AG10803 (cell line): ENCODE measurements at regions not wholly inside any gene's neighbourhood (a gene's known extent, or its start where the extent isn't known, plus 50 kb on each side); places are given as distances from the start of the nearest gene placed in this dataset.

ENCODE experiments used
- DNase-seq: peaks from one replicate; pipeline ENCODE4 v3.0.0; 2010; ENCODE audit warnings: low read depth
- H3K4me3 ChIP-seq: 2 replicates; pipeline ENCODE4 v1.5.1; 2011; ENCODE audit warnings: mild to moderate bottlenecking, low read length, control low read depth
- TF ChIP-seq, protein P1 (sequence below): conservative IDR thresholded peaks from 2 replicates; pipeline ENCODE4 v1.5.1; 2011; ENCODE audit warnings: mild to moderate bottlenecking, low read length, control low read depth, inconsistent platforms

- peak; percentile 65 for DNase-seq
- TF ChIP-seq, protein P1, sequence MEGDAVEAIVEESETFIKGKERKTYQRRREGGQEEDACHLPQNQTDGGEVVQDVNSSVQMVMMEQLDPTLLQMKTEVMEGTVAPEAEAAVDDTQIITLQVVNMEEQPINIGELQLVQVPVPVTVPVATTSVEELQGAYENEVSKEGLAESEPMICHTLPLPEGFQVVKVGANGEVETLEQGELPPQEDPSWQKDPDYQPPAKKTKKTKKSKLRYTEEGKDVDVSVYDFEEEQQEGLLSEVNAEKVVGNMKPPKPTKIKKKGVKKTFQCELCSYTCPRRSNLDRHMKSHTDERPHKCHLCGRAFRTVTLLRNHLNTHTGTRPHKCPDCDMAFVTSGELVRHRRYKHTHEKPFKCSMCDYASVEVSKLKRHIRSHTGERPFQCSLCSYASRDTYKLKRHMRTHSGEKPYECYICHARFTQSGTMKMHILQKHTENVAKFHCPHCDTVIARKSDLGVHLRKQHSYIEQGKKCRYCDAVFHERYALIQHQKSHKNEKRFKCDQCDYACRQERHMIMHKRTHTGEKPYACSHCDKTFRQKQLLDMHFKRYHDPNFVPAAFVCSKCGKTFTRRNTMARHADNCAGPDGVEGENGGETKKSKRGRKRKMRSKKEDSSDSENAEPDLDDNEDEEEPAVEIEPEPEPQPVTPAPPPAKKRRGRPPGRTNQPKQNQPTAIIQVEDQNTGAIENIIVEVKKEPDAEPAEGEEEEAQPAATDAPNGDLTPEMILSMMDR: peak; percentile 76
- peak overlapping the region; percentile 42 for H3K4me3 ChIP-seq
Measured at GRCh38 chr3:10738688-10739372, 77.2 kb upstream of the SLC6A11 start.

DNA sequence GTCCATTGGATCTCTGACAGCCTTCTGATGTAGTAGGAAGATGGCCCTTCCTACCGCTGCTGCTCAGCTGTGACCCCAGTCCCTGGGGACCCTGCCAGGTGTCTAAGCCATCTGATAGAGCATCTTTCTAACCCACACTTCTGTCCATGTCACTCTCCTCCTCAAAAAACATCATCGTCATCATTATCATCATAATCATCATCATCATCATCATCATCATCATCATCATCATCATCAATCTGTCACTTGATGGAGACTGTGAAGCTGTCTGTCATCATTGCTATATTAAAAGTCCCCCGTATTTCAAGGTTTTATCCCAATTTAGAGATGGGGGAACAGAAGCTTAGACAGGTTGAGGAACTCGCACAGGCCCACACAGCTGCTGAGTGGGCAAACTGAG, 75.1 kb upstream of the SLC6A11 start:
- TF ChIP-seq, protein P1: no peak
- no peak overlapping the region for H3K4me3 ChIP-seq
- DNase-seq: no peak

GRCh38 chr3:10741891-10742671, 73.9 kb upstream of the SLC6A11 start:
- TF ChIP-seq, protein P1: no peak
- H3K4me3 ChIP-seq: no peak overlapping the region
- DNase-seq: no peak

DNA sequence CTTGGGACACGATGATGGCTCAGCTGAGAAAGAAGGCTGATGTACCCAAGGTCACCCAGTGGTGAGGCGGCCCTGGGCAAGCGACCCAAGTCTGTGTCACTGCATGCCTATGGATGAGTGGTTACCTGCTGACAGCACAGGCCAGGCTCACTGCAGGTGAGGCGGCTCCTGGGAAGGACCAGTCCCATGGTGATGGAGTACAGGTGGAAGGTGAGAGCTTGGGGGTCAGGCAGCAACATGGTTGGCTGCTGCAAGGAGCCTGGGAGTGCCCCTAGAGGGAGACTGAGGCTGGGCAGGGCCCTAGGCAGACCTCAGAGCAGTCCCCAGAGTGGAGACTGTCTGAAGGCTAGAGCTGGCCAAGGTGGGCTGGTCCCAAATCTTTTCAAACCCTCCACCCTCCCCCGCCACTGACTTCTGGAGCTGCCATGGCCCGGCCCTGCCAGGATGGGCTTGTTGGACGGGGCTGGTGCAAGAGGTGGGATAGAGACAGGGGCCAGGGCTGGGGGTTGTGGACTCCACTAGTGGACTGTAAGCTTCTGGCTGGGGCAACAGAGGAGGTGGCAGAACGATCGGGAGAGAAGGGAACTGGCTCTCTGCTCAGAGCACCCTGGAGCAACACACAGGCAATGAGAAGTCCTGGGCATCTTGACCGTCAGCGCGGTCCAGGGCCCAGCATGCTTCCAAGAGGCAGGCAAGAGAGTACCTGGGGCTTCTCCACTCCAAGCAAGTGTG, 72.5 kb upstream of the SLC6A11 start:
- TF ChIP-seq, protein P1: no peak
- no peak overlapping the region for H3K4me3 ChIP-seq
- no peak for DNase-seq

DNA sequence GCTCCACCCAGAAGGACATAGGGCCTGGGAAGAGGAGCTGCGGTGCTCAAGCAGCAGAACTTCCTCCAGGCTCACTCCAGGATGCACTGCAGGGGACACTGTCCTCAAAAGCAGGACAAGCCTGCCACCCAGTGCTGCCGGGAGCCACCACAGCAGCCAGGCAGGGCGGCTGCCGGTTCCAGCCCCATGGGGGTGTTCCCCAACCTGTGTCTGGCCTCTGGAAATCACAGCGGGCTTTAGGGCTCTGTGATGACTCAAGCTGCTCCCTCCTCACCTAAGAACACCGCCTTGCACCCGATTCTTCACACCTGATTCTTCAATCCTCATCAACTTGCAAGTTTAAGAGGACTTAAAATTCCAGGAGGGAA, 71.9 kb upstream of the SLC6A11 start:
- no peak overlapping the region for H3K4me3 ChIP-seq
- DNase-seq: no peak
- TF ChIP-seq, protein P1: no peak

GRCh38 chr3:10745392-10745791, 70.6 kb upstream of the SLC6A11 start:
- H3K4me3 ChIP-seq: no peak overlapping the region
- no peak for DNase-seq
- TF ChIP-seq, protein P1: no peak
